GM18520 (cell line): ENCODE measurements at regions not wholly inside any gene's neighbourhood (a gene's known extent, or its start where the extent isn't known, plus 50 kb on each side); places are given as distances from the start of the nearest gene placed in this dataset.
A peak's percentile ranks its signal among the peaks of the same experiment; 100 is the strongest.

Experiments
- ATAC-seq: cut with Tn5 transposase; IDR thresholded peaks from one replicate; pipeline ENCODE4 v1.9.1; 2021; ENCODE audit not compliant: unreplicated experiment

GRCh38 chr6:21375151-21376116 lies 218.1 kb upstream of the SOX4 start:
- ATAC-seq = peak; percentile 79

GRCh38 chr6:21377356-21377755 lies 216.2 kb upstream of the SOX4 start:
- ATAC-seq = no peak

- no peak for ATAC-seq
These were observed 212.1 kb upstream of the SOX4 start for GRCh38 chr6:21381331-21381963.

DNA sequence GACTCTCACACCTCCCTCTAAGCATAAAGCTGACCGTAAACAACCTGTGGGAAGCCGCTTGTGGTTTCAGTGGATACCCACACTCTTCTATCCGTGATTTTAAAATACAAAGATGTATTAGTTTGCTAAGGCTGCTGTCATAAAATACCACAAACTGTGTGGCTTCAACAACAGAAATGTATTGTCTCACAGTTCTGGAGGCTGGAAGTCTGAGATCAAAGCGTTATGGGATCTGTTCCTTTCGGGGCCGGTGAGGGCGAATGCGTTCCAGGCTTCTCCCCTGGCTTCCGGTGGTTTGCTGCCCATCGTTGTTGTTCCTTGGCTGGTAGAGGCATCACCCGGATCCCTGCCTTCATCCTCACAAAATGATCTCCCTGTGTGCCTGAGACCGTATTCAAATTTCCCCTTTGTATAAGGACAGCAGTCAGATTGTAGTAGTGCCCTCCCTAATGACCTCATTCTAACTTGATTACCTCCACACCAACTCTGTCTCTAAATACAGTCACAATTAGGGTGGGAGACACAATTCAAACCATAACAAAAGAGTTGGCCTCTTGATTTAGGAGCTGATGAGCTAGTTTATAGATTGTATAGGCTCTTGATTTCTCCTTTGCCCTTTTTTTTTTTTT lies 210.6 kb upstream of the SOX4 start:
- ATAC-seq = no peak

DNA sequence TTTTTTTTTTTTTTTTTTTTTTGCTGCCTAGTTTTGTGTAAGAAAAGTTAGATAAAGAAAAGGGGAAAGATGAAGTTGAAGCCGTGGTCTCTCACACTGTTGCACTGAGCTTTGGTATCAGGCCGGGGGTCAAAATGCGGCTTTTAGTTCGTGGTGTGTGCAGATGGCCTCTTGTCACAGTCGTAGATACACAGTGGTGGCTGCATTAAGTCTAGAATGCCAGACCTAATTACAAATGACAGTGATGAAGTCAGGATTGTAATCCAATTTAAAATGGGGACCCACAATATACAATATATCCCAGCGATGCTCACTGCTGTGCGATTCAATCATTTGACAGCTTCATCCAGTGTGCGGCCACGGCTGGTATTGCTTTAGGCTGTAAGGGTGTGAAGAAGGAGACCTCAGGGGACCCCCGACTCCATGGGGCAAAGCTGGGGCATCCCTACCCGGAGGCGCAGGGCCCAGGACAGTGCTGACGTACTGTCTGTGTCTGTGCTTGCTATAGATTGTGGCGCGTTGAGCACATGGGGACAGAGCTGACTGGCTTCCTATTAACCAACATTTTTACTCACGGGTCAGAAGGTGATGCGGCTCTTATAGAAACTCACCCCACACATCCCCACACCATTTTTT lies 210.0 kb upstream of the SOX4 start:
- no peak for ATAC-seq

DNA sequence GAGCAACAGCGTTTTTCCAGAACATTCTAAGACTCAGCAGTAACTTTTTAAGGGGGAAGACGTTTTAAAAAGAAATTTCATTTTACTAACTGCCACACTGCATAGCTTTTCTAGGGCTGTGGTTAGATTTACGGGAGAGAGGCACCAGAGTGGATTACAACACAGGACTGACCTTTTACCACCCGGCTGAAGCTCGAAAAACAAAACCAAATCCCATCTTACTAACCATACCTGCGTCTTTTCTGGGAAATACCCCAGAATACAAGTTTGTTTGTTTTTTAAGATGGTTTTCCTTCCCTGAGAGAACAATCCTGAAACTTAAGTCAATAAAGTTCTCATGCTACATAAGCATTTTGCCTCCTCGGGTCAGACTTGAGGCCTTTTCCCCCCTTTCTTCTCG lies 209.3 kb upstream of the SOX4 start:
- no peak for ATAC-seq

DNA sequence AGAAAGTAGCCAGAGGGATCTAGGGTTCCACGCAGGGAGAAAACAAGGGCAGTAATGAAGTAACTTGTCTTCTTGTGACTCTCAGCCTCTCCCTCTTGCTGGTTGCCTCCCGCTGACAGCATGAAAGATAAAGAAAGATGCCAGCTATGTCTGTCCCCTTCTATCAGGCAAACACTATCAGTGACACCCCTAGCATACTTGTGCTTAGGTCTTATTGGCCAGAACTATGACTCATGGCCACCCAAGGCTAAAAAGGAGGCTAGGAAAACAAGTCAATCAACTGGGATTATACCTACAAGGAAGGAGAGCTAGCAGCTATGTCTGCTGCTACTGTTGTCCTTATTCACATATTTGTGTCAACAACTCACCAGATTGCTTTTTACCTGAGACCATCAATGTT lies 206.8 kb upstream of the SOX4 start:
- no peak for ATAC-seq

DNA sequence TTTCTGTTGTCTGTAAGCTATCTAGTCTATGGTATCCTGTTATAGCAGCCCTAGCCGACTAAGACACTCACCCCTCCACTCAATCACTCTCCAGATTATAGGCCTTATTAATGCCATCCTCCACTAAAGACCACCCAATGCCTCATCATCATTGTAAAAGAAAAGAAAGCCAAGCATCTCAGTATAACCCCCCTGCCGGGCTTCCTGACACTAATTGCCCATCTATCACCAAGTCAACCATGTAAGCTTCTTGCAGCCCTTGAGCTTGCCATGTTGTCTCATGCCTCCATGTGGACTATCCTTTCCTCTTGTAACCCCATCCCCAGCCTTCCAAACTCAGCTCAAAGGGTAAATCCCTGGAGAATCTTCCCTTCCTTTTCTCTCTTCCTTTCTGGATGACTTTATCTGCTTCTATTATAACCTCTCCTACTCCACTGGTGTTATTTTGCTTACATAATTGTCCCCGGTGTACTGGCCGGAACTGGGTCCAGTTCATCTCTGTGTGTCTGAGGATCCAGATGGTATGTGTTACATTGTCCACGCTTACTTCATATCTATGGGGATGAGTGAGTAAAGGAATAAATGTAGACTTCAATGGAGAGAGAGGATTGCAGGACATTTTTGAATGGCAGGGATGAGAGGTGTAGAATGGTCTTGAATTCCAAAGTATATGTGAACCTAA lies 202.9 kb upstream of the SOX4 start:
- no peak for ATAC-seq

- ATAC-seq = no peak
These were observed 201.4 kb upstream of the SOX4 start for GRCh38 chr6:21392177-21392576.

DNA sequence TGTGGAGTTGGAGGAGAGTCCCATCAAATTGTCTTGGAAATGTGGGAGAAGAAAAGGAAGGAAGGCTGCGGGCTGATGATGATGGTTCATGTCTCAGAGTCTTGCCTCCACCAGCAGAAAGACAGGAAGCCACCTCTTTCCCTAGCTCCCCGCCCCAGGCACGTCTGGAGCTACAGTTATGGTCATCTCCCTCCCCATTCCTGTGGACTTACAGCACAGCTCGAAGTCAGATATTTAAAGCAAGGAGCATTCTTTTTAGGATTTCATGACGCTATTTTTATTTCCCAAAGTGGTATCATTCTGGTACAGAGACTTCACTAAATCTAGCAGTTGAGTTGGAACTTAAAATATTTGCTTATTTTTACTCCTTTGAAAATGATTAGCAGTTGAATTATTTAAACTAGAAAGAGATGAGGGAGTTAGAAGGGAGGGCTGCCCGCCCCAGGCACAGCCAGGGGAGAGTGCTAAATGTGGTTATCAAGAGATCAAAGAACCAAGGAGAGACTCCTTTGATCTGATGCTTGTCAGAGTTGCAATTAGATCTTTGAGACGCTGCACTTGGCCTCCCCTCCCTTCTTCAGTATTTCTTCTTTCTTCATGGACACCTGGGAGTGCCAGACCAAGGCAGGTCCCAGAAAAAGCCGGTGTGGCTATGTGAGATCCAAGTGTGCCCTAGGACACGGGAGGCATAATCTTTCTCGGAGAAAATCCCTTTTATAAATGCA lies 199.9 kb upstream of the SOX4 start:
- no peak for ATAC-seq

GRCh38 chr6:21395121-21395520 lies 198.4 kb upstream of the SOX4 start:
- ATAC-seq = no peak

DNA sequence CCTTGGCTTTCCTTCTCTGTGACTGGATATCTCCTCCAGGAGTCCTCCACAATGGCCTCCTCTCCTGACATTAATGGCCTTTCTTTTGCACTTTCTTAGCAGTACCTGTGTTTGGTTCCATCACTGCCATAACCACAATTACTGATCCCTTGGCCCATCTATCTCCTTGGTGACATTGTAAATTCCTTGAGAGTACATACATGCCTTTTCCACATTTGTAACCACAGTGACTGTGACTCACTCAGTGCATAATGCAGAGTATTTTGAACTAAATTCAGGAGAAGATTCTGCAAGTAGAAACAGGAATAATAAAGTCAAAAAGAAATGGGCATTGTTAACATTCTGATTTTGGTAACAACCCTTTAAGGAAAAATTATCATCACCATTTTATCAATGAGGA lies 197.2 kb upstream of the SOX4 start:
- no peak for ATAC-seq

DNA sequence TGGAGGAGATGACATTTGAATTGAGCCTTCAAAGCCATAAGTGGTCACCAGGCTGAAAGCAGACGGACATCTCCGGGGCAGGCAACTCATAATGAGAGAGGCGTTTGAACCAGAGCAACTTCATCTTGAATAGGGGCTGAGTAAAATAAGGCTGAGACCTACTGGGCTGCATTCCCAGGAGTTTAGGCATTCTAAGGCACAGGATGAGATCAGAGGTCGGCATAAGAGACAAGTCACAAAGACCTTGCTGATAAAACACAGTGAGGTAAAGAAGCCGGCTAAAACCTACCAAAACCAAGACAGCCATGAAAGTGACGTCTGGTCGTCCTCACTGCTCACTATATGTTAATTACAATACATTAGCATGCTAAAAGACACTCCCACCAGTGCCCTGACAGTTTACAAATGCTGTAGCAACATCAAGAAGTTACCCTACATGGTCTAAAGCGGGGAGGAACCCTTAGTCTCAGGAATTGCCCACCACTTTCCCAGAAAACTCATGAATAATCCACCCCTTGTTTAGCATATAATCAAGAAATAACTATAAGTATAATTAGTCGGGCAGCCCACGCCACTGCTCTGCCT lies 194.7 kb upstream of the SOX4 start:
- ATAC-seq = no peak

DNA sequence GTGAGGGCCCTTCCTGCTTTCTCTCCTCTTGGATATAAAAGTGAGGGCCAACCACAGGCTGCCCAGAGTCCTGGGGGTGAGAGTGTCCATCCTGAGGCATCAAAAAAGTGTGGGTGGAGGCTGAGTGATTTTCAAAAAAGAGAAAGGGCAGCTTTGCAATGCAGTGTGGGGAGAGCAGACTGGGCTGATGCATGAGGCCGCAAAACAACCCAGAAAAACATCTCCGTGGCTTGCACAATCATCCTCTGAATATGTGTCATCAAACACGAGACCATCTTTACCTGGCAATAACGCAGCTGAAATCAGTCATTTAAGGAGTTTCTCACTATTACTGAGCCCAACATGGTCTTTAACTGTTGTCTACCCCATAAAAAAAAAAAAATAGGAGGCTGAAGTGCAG lies 191.2 kb upstream of the SOX4 start:
- peak; percentile 89 for ATAC-seq

- no peak for ATAC-seq
These were observed 189.0 kb upstream of the SOX4 start for GRCh38 chr6:21404577-21404976.

DNA sequence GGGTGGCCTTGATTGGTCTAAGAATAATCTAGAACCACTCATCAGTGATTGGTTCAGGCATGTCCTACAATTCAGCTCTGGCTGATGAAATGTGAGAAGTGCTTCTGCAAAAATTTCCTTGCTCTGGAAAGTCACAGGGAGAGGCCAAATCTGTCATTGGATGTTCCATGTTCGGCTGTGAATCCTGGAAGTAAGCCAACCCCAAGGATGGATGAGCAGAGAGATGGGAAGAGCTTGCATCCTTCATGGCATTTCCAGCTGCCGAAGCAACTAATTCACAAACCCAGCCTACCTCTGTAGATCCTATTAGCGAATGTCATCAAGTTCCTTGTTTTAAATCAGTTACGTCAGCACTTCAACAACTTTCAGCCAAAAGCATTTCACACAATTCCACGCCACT lies 187.2 kb upstream of the SOX4 start:
- no peak for ATAC-seq

DNA sequence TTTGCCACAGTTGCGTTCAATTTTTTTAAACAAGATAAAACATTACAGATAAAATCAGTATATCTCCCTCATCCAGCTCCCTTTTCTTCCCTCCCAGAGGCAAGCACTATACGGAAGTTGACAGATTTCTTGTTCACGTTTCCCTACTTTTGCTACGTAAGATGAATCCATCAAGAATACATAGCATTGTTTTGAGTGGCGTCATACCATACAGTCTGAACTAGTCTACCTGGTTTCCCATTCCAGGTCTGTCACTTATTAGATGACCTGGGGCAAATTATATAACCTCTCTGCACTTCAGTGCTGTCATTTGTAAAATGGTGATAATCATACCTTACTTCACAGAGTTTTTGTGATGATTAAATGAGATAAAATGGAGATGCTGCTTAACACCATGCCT lies 184.3 kb upstream of the SOX4 start:
- no peak for ATAC-seq

DNA sequence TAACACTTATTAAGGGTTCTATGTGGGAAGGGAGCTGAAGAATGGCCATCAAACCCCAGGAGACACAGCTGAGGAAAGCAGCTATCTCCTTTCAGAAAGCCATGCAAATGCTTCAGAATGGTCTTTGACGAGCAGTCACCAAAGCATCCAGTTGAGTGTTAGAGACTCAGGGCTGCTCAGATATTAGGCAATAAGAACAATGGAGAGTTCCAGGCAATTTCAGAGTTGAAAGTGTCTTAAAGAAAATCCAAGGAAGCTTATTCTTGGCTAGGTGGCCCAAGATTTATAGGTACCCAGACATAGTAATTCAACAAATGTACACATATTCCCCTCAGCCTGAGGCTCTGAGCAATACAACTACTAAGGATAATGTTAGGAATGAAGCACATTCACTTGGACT lies 180.1 kb upstream of the SOX4 start:
- ATAC-seq = no peak

DNA sequence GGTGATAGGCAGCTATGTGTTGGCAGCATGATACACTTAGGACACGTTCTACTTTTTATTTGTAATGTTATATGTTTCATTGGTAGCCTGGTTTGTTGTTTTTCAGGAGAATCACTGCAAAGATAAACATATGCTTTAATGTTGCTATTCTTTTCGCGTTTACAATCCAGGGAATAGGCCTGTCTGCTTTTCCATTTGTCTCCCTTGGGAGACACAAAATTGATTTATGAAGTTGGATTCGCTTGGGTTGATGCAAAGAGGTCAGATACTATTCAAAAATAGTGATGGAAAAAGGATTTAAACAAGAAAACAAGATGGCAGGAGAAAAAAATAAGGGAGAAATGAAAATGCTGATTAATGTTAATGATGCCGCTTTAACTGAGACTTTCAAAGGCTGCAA lies 179.5 kb upstream of the SOX4 start:
- ATAC-seq = no peak
